Spleen (tissue), 7 donors: ENCODE measurements at regions not wholly inside any gene's neighbourhood (a gene's known extent, or its start where the extent isn't known, plus 50 kb on each side); places are given as distances from the start of the nearest gene placed in this dataset.
A peak's percentile ranks its signal among the peaks of the same experiment; 100 is the strongest.

Experiments
- CTCF ChIP-seq, 11 experiments: fragments of 200-600 bp in 7 of 11; fragments of 450-650 bp in 4 of 11; sonication (generic) in 4 of 11; IDR thresholded peaks in 8 of 11; conservative IDR thresholded peaks in 3 of 11; 1 replicate in 7 of 11; 2 replicates in 4 of 11; pipeline versions ENCODE4 v1.4.0 to v1.8.0; 2016 to 2021; ENCODE audit warnings: antibody characterized with exemption in 11 of 11, inconsistent platforms in 4 of 11, mild to moderate bottlenecking in 1 of 11
- POLR2A ChIP-seq, 3 donors: fragments of 450-650 bp; IDR thresholded peaks; one replicate each; pipeline ENCODE4 v1.5.1; 2017; ENCODE audit warnings: antibody characterized with exemption in 3 of 3, mild to moderate bottlenecking in 1 of 3
- POLR2AphosphoS5 ChIP-seq, 3 donors: sonication (generic); formaldehyde crosslinking; IDR thresholded peaks; one replicate each; pipeline ENCODE4 v1.5.1; 2017; ENCODE audit warnings: antibody characterized with exemption in 3 of 3
- donor health status: DM: no; HTN: no; CAD: no; lungs with moderate emphysema.
- donor health status: DM: no; HTN: no; CAD: no.
- donor health status: DM: no; HTN: no; CAD: no.

- peak in 1 of 11 experiments; percentile 6 for TF ChIP-seq CTCF (IDR thresholded peaks at IDR 0.05 in 8 of 11, conservative IDR thresholded peaks at IDR 0.05 in 3 of 11)
- no peak for TF ChIP-seq POLR2AphosphoS5 (IDR thresholded peaks at IDR 0.05)
- TF ChIP-seq POLR2A (IDR thresholded peaks at IDR 0.05) = no peak
Observed at GRCh38 chr10:112872728-112873127, 77.3 kb upstream of the TCF7L2 start.
